ENCODE measurements at regions not wholly inside any gene's neighbourhood (a gene's known extent, or its start where the extent isn't known, plus 50 kb on each side); places are given as distances from the start of the nearest gene placed in this dataset.

GRCh38 chr17:36723459-36724025 lies 122.2 kb downstream of the MRM1 start:
- TF ChIP-seq, protein P1, sequence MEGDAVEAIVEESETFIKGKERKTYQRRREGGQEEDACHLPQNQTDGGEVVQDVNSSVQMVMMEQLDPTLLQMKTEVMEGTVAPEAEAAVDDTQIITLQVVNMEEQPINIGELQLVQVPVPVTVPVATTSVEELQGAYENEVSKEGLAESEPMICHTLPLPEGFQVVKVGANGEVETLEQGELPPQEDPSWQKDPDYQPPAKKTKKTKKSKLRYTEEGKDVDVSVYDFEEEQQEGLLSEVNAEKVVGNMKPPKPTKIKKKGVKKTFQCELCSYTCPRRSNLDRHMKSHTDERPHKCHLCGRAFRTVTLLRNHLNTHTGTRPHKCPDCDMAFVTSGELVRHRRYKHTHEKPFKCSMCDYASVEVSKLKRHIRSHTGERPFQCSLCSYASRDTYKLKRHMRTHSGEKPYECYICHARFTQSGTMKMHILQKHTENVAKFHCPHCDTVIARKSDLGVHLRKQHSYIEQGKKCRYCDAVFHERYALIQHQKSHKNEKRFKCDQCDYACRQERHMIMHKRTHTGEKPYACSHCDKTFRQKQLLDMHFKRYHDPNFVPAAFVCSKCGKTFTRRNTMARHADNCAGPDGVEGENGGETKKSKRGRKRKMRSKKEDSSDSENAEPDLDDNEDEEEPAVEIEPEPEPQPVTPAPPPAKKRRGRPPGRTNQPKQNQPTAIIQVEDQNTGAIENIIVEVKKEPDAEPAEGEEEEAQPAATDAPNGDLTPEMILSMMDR (IDR thresholded peaks at IDR 0.05) = no peak
- no peak for TF ChIP-seq POLR2A (IDR thresholded peaks at IDR 0.05)
